Suprapubic skin (tissue), 3 donors: ENCODE measurements at regions not wholly inside any gene's neighbourhood (a gene's known extent, or its start where the extent isn't known, plus 50 kb on each side); places are given as distances from the start of the nearest gene placed in this dataset.

ENCODE experiments used
- POLR2A ChIP-seq, 2 donors: fragments of 450-650 bp; IDR thresholded peaks; one replicate each; pipeline ENCODE4 v1.6.1; 2017; ENCODE audit warnings: antibody characterized with exemption in 2 of 2, mild to moderate bottlenecking in 2 of 2, moderate library complexity in 2 of 2
- TF ChIP-seq, protein P1 (sequence below), 2 donors: fragments of 200-600 bp in 1 of 2; fragments of 450-650 bp in 1 of 2; sonication (generic) in 1 of 2; IDR thresholded peaks; one replicate each; pipeline ENCODE4 v1.5.1; 2016 to 2019; ENCODE audit warnings: antibody characterized with exemption in 2 of 2, mild to moderate bottlenecking in 1 of 2, moderate library complexity in 1 of 2

DNA sequence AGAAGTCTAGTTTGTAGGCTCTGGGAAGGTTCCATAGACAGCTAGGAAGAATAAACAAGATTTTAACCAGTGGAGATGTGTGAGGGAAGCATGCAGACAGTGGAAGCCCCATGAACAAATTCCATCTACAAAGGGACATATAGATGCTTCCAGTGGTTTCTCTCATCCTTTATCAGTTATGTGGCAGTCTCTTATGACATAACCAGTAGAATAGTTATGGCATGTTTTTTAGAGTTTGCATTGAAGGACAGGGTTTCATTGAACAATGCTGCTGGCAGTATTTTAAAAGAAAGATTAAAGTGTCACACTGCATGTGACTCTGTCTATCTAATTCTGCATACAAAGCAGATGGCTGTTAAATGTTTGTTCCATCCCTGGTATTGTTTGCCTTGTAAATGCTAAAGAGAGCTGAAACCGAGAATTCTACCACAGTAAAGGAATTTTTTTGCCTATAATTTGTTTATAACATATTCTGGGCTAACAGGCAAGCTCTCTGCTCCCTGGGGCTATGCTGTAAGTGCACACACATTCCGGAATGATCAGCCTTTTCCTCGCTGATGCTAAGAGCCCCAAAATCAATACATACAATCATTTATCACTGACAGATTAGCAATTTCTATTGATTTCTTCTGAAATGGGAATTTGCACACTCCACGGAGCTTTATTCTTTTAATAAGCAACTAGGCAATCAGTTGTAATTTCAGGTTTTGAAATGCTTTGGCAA lies 76.8 kb upstream of the PELI1 start:
- no peak for TF ChIP-seq POLR2A (IDR thresholded peaks at IDR 0.05)
- TF ChIP-seq, protein P1, sequence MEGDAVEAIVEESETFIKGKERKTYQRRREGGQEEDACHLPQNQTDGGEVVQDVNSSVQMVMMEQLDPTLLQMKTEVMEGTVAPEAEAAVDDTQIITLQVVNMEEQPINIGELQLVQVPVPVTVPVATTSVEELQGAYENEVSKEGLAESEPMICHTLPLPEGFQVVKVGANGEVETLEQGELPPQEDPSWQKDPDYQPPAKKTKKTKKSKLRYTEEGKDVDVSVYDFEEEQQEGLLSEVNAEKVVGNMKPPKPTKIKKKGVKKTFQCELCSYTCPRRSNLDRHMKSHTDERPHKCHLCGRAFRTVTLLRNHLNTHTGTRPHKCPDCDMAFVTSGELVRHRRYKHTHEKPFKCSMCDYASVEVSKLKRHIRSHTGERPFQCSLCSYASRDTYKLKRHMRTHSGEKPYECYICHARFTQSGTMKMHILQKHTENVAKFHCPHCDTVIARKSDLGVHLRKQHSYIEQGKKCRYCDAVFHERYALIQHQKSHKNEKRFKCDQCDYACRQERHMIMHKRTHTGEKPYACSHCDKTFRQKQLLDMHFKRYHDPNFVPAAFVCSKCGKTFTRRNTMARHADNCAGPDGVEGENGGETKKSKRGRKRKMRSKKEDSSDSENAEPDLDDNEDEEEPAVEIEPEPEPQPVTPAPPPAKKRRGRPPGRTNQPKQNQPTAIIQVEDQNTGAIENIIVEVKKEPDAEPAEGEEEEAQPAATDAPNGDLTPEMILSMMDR (IDR thresholded peaks at IDR 0.05): no peak
